ENCODE measurements at regions not wholly inside any gene's neighbourhood (a gene's known extent, or its start where the extent isn't known, plus 50 kb on each side); places are given as distances from the start of the nearest gene placed in this dataset.

DNA sequence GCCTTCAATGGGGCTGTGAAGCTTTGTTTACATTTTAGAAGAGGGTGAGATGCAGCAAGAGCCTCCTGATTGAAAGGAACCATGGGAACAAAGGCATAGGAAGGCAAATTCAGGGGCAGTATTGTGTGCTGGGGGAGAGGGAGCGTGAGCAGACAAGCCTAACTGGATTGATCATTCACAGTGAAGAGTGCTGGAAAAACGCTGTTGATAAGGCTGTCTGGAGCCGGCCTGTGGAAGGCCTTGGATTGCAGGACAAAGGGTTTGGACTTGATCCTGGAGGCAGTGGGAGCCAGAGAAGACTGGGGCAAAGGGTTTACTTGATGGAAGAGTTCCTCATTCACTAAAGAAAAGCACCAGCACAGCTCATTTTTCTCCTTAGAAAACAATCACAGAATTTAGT is 160.5 kb downstream of the PAH start:
- TF ChIP-seq, protein P1, sequence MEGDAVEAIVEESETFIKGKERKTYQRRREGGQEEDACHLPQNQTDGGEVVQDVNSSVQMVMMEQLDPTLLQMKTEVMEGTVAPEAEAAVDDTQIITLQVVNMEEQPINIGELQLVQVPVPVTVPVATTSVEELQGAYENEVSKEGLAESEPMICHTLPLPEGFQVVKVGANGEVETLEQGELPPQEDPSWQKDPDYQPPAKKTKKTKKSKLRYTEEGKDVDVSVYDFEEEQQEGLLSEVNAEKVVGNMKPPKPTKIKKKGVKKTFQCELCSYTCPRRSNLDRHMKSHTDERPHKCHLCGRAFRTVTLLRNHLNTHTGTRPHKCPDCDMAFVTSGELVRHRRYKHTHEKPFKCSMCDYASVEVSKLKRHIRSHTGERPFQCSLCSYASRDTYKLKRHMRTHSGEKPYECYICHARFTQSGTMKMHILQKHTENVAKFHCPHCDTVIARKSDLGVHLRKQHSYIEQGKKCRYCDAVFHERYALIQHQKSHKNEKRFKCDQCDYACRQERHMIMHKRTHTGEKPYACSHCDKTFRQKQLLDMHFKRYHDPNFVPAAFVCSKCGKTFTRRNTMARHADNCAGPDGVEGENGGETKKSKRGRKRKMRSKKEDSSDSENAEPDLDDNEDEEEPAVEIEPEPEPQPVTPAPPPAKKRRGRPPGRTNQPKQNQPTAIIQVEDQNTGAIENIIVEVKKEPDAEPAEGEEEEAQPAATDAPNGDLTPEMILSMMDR (conservative IDR thresholded peaks at IDR 0.05; ENCODE audit: low read length) = no peak
- TF ChIP-seq EZH2phosphoT487 (IDR thresholded peaks at IDR 0.05; ENCODE audit: borderline replicate concordance, low read depth, low read length) = no peak

Measured in OCI-LY7 (cell line).